LNCAP (cell line): ENCODE measurements at regions not wholly inside any gene's neighbourhood (a gene's known extent, or its start where the extent isn't known, plus 50 kb on each side); places are given as distances from the start of the nearest gene placed in this dataset.

ENCODE experiments used
- TF ChIP-seq, protein P1 (sequence below): fragments of 450-650 bp; IDR thresholded peaks from 2 replicates; pipeline ENCODE4 v1.5.1; 2017; ENCODE audit warnings: mild to moderate bottlenecking

DNA sequence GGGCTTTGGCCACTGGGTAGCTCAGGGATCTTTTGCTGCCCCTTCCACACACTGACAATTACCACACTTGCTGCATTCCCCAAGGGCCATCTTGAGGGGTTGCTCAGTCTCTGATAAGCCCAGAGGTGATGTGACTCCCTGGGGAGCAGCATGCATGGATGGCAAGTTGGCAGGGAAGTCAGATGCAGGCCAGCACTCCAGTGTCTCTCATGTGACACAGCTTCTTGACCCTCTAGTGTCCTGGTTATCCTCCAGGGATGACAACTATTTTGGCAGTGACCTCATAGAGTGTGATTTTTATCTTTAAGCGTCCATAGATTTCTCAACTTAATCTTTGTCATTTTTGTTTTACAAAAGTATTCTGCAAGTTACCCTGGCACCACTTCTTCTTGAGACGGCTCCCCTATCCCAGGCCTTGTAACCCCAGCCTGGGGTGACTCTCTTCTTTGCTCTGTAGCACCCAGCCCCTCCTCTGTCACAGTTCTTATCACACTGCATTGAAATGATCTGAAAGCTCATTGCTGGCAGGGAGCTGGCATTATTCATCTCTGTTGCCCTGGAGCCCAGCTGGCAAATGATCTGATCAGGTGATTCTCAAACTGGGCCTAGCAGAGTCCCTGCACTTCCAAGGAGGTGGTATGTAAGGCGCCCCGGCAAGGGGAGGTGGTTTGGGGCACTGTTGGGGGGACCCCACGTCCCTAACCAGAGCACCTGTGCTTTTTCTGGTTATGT is 72.6 kb downstream of the TENT5C start:
- TF ChIP-seq, protein P1, sequence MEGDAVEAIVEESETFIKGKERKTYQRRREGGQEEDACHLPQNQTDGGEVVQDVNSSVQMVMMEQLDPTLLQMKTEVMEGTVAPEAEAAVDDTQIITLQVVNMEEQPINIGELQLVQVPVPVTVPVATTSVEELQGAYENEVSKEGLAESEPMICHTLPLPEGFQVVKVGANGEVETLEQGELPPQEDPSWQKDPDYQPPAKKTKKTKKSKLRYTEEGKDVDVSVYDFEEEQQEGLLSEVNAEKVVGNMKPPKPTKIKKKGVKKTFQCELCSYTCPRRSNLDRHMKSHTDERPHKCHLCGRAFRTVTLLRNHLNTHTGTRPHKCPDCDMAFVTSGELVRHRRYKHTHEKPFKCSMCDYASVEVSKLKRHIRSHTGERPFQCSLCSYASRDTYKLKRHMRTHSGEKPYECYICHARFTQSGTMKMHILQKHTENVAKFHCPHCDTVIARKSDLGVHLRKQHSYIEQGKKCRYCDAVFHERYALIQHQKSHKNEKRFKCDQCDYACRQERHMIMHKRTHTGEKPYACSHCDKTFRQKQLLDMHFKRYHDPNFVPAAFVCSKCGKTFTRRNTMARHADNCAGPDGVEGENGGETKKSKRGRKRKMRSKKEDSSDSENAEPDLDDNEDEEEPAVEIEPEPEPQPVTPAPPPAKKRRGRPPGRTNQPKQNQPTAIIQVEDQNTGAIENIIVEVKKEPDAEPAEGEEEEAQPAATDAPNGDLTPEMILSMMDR: no peak

DNA sequence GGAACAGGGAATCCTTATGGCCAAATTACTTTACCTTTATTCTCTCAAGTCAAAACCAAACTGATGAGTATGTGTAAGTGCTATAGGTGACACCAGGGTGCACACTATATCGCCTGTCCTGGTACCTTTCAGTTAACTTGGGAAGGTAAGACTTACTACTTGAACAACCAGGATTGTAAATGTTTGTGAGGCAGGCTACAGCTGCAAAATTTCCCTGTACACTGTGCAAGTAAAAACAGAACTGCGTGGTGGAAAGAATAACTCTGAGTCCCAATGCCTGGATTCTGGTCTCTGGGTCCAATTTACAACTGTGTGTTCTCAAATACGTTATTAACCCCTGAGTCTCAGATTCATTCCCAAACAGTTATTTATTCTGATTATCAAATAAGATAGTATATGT is 73.5 kb downstream of the TENT5C start:
- TF ChIP-seq, protein P1: no peak

DNA sequence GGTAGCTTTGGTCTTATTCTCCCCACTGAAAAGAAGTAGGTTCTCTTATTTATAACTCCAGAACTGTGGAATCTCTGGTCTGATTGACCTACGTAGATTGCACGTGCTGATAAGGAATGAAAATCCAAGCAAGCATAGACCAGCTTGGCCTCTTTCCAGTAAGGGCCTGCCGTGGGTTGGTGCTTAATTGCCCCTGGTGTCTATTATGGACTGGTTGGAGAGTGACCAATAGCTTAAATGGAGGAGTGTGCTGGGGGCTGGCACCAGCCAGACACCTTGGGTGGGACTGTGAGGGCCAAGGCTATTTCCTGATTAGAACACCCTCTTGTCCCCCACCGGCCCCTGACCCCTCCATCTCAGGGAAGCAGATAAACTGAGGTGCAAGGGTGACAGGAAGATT is 74.0 kb downstream of the TENT5C start:
- TF ChIP-seq, protein P1: no peak

DNA sequence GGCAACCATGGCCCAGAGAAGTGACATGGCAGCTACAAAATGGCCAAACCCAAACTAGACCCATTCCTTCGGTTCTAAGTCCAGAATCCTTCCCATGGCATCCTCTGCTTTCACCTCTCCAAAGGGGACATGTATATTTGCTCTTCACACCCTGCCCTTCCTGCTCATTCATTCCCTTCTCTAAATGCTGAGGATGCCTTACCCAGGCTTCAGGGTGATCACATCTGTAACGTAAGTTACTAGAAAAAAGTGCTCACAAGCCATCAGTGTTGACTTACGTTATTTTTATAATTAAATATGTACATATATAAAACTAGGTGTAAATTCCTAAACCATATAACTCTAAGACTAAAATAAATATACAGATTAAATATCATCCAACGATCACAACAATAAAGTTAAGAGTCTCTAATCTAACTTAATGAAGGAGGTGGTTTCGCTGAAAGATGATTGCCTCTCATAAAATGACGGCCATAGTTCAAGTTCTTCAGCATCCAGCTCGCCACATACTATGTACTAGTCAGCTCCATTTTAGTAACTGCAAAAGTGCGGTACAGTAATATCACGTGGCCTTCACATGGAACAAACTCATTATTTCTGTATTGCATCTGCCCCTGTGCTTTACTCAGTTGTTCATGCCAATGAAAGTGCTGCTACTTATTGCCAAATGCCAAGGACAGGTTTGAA is 74.6 kb downstream of the TENT5C start:
- TF ChIP-seq, protein P1: no peak

DNA sequence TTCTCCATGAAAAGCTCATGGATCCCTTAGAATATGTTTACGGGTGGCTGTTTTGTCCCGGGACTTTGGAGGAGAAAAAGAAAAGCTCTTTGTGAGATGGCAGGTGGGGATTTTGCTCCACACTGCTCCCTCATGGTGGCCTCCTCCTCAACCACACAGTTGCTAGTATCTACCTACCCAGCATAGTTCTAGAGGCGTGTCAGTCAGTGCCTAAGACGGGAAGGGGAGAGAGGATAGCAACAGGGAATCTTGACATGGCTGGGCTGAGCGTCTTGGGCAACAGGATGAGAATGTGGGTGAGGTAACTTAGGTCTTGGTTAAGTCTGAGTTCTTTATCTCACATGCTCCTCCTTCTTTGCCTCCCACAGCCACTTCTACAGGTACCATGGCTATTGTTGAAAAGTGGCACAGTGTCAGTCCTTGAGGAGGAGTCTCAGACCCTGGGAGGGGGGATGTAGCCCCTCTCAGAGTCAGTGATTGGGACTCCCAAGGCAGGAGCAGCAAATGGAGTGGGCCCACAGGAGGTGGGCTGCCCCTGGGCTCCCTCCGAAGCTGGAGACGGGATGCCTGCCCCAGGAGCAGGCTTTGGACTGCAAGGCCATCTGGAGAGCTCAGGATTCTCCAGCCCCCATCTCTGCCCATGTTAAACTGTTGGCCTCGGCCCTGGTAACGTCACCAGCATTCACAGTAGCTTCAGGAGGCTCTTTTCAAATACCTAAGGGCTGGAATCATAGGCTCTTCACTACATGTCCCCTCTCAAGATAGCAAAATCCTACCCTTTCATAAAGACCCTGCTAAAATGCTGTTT is 75.4 kb downstream of the TENT5C start:
- TF ChIP-seq, protein P1: no peak

DNA sequence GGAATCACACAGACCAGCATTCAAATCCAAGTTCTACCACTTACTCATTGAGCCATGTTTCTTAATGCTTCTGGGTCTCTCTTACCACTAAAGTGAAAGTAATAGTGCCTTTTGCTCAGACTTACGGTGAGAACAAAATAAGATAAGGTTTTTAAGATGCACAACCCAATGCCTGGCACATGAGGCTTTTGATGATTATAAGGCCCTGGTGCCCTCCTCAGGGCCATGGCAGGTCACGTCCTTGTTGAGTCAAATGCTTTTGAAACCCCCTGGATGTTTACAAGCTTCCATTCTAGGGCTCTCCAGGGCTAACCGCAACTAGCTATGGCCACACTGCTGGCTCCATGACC is 76.0 kb downstream of the TENT5C start:
- TF ChIP-seq, protein P1: no peak

DNA sequence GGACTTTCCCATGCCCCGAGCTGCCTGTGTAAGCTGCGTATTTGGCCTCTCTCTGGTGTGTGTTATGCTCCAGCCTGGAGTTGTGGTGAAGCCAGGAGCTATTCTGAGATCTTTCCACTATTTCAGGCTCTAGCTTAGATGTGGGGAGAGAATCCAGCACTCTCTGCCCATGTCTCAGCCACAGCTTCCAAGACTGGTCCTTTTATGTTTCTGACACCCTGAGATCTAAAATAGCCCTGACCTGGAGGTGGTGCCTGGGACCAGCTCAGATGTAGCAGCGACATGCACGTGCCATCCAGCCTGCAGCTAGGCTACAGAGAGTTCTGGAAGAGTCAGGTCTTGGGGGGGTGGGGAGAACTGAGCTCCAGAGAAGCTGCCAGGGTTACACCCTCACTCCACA is 76.5 kb downstream of the TENT5C start:
- TF ChIP-seq, protein P1: no peak
